ENCODE measurements at regions not wholly inside any gene's neighbourhood (a gene's known extent, or its start where the extent isn't known, plus 50 kb on each side); places are given as distances from the start of the nearest gene placed in this dataset.

- TF ChIP-seq SRF (IDR thresholded peaks at IDR 0.05; ENCODE audit: low read depth, low read length) (no peak), YY1 (IDR thresholded peaks at IDR 0.05; ENCODE audit: low read depth, low read length) (no peak), CTCF (IDR thresholded peaks at IDR 0.05; ENCODE audit: control extremely low read depth in 1 of 3, insufficient read depth in 1 of 3, low read depth in 1 of 3, low read length in 3 of 3) (no peak), SP1 (IDR thresholded peaks at IDR 0.05; ENCODE audit: low read depth, low read length) (no peak), KDM1A (IDR thresholded peaks at IDR 0.05; ENCODE audit: borderline replicate concordance, low read length) (no peak), SUZ12 (IDR thresholded peaks at IDR 0.05; ENCODE audit: low read length) (no peak), POLR2A (IDR thresholded peaks at IDR 0.05; ENCODE audit: control extremely low read depth in 1 of 2, low read depth in 2 of 2, low read length in 2 of 2) (no peak), CHD2 (IDR thresholded peaks at IDR 0.05; ENCODE audit: low read length) (no peak)
These were observed 1093.7 kb downstream of the SLC6A15 start for GRCh38 chr12:83818881-83819280.

Measured in H1 (cell line).